ENCODE measurements at regions not wholly inside any gene's neighbourhood (a gene's known extent, or its start where the extent isn't known, plus 50 kb on each side); places are given as distances from the start of the nearest gene placed in this dataset.

DNA sequence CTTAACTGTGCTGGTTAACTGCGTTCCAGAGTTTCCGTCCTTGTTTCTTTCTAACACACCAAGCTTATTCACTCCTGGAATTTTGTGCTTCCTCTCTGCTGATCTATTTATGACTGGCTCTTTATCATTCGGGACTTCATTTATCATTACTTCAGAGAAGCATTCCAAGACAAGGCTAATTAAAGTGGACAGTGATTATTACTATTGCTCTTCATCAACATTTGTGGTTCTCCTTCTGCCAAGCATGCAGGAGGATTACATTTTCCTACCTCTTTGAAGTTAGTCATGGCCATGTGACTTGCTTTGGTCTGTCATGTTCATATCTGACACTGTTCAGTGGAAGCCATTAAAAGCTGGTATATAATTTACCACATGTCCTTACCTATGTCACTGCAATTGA lies 172.4 kb upstream of the AGR3 start:
- DNase-seq, result no peak

DNA sequence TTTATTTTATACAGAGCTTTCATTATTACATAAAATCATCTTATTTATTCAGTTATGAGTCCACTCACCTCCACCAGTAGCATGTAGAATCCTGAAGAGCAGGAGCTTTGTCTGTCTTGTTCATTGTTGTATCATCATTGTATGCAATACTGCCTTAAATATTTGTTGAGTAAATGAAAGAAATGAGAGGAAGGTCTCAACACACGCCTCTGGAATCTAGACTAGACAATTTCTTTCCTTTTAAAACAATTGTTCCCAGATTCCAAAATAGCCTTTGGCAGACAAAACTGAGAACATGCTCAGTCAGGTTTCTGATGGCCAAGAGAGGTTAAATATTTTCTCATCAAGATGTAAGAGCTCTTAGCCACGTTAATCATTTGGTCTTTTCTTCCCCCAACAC lies 173.1 kb upstream of the AGR3 start:
- no peak for DNase-seq

DNA sequence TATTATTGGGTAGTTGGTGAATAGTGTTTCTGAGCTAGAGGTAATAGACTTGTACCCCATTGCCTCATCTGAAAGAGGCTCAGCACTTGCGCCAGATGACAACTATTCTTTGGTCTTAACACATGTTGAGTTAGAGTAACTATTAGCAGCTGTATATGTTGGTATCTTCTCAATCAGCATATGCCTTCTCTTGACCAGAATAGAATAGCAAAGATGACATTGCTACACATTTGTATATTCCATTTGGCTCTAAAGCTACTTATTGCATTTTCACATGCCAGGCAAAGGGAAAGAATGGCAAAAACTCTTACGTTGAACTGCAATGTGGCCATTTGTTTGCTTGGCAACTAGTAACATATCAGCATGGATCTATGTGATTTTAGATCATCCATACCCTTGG lies 173.8 kb upstream of the AGR3 start:
- no peak for DNase-seq

DNA sequence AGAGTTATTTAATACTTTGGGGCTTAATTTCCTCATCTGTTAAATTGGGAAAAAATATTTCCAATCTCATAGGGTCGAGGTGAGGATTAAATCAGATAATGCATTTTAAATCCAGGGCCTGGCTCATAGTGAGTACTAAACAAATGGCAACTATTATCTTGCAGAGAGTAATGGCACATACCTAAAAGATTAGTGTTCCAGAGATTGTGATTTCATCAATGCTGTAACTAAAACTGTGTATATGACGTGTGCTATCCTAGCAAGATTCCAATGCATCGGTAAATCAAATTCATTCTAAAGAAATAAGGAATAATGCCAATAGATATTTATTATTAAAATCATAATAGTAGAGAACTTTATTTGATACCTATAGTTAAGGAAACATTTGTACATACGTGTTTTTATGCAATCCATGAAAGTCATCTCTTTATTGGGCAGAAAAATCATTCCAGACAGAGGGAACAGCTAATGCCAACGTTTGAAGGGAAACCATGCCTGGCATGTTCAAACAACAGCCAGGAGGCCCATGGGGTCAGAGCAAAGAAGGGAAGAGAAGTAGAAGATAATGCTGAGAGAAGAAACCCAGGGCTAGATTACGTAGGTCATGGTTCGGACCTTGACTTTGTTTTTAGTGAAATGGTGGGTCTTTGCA lies 174.8 kb upstream of the AGR3 start:
- no peak for DNase-seq

DNA sequence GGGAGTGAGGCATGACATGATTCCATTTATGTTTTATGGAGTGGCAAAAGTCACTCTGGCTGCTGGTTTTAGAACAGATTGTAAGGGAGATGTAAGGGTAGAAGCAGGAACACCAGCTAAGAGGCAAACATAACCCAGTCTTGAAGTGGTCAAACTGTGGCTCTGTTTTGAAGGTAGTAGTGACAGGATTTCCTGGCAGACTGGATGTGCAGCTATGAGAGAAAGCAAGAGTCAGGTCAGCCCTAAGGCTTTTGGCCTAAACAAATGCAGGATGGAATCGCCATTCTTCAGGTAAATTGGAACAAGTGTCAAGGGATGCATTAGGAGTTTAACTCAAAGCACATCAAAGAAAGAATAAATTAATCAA lies 175.3 kb upstream of the AGR3 start:
- no peak for DNase-seq

DNA sequence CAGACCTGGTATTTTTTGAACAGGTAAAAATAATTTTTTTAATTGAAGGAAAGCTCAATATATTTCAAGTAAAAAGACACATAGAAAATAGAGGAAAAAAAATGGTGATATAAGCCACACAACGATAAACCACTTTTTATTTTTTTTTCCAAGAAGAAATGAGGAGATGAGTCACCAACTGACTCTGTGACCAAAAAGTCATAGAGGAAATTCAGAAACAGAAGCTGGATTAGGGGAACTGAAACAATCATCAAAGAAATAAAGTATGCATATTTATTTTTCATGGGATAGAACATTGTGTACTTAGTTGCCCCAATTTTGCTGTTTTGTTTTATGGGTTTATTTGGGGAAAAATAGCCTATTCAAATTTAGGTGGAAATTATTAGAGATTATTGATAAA lies 176.8 kb upstream of the AGR3 start:
- peak; percentile 55 for DNase-seq

DNA sequence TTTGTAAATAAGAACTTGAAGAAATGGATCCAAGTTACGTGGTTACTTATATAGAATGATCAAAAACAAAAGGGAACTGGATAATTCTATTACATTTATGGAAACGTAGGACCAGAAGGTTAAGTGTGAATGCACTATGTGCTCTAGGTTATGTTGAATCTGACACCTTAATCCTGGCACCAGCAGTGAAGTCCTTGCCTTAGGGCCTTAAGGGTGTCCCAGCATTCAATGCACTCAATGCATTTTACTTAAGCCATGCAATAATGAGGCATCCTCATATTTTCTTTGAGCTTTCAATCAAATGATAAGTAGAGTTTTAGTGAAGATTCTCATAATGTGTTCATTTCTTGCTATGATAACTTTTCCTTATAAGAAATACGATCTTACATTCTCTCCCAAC lies 178.3 kb upstream of the AGR3 start:
- DNase-seq, result no peak

DNA sequence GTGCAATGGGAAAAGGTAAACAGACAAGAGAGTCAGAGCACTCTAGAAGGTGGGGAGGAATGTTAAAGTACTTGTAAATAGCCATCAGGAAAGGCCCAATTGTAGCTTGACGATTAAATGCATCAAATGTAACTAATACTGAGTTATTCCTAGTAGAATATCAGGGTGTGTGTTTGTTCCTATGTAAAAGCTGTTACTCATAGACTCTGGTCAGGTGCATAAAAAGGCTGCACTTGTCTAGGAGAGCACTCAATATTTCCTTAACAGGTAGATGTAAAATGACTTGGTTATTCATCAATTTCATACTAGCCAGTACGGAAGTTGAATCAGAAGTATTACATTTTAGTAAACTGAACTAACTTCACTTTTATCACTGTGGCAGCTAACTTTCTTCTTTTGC lies 179.7 kb upstream of the AGR3 start:
- no peak for DNase-seq

DNA sequence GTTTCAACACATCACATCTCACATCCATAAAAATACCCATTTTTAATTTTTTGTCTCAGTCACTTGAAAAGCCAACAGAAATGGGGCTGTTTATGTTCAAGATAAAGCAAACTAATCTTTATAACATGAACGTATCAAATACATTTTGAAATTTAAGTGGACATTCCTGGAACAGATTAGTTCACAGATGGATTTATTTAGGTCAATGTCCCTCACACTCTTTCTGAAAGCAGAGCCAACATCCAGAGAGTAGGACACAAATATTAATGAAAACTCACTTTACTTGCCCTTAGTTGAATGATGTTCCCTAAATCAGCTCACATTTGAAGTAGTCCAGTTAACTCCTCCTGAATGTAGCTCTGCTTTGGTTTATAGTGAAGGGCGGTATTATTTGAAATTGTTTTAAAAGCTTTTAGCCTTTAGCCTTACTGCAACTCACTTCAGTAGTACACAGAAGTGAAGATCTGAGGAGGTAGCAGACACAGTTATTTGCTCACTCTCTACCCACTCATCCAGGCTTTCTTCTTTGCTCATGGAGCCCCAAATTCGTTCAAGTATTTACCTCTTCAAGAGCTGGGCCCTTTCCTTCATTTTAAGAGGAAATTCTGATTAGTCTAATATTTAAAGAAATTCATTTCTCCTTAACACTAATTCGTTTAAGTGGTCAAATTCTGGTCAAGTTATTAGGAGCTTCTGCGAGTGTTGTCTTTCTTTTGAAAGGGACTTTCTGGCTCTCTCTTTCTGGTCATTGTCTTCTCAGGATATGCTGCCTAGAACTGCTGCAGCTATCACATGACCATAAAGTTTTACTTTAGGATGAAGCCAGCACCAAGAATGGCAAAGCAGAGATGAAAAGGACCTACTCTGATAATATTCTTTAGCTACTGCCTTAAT lies 180.6 kb upstream of the AGR3 start:
- no peak for DNase-seq

DNA sequence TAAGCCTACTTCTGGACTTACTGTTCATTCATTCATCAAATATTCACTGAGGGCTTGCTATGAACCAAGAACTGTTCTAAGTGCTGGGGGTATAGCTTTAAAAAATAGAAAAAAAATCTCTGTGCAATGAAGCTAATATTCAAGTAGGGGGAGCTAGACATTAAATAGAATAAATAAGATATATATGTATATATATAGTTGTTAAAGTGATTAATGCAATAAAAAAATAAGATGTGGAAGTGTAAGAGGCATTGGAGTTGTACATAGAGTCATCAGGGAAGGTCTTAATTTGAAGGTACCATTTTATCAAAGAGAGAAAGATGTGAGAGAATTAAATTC lies 181.2 kb upstream of the AGR3 start:
- no peak for DNase-seq

DNA sequence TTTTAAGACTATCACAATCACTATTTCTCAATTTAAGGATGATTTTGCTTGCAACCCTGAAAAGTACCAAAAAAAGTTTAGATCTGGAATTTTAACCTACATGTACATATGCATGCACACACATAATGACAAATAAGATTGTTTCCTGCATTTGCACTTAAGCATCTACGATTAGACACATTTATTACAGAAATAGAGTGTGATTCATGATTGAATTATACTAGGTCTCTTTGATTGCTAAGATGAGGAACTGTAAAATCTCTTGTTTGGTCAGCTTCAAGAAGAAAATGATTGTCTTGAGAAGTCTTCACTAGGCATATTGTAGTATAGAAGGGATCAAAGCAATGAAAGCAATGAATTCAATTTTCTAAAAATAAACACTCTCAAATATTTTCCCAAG lies 185.9 kb upstream of the AGR3 start:
- DNase-seq, result no peak

DNA sequence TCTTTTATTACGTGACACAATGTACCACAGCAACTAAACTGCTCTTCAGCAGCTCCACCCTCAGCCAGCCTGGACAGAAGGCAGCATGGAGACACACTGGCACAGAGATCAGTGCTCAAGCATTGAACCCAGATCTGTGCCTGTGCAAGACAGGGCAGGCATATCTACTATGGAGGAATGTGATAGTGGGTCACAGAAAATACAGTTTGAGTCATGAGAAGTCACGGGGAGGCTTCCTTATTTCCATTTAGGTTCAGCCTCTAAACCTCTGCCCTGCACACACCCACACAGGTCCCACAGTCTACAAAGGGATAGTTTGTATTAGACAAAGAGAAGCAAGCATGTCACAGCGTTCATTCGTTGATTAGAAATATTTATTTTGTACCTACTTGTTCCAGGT lies 187.4 kb upstream of the AGR3 start:
- no peak for DNase-seq

DNA sequence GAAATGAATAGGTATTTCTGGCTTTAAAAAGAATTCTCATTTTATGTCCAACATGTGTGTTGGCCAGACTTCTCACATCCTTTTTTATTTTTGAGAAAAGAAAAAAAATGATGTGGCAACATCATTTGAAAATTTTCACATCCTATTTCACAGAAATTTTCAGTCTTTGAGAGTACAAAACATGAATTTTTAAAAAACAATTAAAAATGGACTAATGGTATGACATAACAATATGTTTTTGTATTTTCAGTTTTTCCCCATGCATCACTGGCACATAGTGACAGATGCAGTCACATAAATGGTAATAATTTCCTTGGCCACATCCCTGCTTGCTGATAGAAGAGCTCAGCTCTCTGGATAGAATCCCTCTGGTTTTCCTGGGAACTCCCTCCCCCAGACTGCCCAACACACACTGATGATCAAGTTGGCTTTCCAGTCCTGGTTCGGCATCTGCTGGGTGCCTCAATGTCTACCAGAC lies 188.5 kb upstream of the AGR3 start:
- no peak for DNase-seq

DNA sequence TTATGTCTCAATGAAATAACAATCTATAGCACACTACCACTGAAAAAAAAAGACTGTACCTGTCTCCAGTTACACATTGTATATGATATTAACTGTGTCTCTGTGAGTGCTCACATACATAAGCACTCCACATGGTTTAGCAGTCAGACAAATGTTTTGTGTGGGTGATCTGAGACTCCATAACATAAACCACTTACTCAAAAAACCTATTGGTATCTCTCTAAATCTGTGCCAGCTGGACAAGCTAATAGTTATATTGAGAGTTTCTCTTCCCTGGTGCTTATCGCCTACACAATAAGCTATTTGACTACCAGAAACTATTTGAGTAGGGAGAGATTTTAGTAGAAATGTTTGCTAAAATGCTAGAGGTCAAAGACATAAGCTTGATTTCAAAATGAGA lies 190.1 kb upstream of the AGR3 start:
- no peak for DNase-seq

DNA sequence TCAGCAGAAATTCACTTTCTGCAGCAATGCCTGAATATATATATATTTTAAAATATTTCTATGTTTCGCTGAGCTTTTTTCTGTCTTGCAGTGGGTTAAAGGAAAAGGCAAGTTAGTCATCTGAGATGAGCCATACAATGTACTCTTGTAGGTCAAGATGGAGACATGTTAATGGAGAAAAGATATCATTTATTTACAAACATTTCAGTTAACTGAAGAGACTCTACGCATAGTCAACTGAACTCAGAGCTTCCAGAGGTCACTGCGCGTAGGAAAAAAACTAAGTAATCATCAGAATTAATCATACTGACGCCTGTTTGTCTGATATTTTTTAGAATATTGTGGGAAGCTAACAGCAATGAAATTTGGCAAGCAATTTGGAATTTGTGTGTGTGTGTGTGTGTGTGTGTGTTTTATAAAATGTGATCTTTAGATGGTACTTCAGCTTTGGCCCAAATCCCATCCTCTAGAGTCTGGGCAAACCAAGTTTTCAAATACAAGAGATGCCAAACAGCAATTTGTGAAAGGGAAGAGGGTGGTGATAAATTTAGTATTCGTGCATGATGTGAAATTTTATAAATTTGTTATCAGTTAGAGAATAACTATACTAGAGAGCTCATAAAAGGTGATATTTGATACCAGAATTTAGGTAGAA lies 193.9 kb upstream of the AGR3 start:
- DNase-seq, result no peak

DNA sequence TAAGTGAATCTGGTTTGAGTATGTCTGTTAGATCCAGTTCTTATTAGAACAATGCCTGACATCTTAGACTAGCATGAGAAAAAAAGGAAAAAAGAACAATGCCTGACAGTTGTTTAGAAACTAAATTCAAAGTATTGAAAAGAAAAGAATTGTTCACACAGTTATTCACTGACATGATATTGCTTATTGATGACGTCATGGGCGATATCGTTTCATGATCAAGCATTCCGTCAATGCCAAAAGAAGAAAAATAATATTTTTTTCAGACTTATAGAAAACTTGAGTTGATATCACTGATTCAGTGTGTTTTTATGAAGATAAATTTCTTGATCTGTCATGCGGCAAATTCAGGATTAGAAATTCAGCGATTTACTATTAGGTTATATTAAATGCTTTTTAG lies 196.5 kb upstream of the AGR3 start:
- DNase-seq, result no peak

DNA sequence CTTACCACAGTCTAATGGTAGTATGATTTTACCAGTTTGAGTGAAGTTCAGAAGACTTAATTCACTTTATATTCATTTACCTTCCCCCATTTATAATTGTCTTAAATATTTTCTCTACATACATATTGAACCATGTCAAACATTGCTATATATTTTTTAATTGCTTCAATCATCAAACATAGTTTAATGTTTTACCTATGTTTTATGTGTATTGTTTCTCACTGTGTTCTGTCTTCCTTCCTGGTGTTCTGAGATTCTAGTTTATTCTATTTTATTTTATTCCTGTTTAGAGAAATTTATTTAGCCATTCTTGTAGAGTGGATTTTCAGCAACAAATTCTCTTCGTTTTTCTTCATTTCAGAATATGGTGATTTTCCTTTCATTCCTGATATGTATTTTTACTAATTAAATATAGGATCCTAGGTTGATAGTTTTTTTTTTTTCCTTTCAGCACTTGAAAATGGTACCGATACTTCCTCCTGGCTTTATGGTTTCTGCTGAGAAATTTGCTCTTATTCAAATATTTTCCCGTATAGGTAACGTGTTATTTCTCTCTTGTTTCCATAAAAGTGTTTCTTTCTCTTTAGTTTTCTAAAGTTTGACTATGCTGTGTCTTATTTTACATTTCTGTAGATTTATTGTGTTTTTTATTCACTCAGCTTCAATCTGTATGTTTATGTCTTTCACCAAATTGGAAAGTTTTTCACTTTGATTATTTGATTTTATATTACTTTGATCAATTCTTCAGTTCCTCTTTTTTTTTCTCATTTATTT lies 201.8 kb upstream of the AGR3 start:
- no peak for DNase-seq

DNA sequence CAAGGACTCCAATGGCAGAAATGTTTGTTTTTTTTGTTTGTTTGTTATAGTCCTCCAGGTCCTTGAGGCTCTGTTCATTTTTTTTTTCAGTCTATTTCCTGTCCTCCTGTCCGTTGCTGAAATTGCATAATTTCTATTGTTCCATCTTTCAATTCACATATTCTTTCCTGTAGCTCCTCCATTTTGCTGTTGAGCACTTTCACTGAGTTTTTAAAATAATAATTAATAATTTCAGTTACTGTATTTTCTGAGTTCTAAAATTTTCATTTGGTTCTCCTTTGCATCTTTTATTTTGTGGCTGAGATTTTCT lies 202.3 kb upstream of the AGR3 start:
- no peak for DNase-seq

DNA sequence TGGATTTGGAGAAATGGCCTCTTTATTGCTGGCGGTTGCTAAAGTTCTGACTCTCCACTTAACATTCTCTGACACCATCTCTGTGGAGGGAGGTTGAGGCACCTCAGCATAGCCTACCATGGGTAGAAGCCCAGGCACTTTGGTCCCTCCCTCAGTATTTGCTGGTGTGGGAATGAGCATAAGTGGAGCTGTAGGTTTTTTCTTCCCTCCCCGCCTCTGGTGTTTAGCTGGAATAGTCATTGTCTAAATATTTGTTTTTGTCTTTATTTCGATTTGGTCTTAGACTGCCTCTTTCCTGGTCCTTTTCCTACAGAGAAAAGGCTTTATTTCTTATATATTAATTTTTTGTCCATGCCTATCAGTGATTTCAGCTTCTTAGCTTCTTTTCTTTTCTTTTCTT lies 203.4 kb upstream of the AGR3 start:
- DNase-seq, result no peak

DNA sequence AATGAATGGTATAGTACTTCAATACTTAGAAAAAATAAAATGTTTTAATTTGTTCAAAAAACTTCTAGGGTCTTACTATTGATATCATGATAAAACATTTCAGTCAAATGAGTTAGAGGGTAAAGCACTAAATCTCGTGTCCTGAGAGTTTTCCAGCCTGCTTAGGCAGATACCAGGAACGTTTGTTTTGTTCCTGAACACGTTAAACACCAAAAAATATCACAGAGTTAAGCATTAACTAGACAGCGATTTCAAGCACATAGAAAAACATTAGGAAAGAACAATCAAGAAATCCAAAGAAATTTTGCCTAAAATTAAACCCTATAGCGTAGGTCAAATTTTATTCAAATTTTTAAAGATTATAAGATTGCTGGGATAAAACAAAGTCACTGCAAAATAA lies 204.6 kb upstream of the AGR3 start:
- no peak for DNase-seq

DNA sequence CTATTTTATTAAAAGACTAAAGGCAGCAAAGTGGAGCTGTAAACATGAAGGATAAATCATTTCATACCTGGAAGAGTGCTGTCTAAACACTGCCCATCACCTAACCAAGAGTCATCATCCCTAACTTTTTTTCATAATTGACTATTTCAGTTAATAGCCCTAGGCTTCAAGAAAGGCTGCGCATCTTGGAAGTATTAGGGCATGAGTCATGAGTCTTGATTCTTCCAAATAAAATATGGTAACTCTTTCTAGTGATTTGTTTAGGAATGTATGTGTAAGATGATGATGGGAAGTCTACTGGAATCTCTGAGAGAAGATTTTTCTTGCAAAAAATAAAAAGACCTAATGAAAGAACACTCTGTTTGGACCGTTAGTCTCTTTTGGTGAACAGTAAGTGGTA lies 207.7 kb upstream of the AHR start:
- no peak for DNase-seq

DNA sequence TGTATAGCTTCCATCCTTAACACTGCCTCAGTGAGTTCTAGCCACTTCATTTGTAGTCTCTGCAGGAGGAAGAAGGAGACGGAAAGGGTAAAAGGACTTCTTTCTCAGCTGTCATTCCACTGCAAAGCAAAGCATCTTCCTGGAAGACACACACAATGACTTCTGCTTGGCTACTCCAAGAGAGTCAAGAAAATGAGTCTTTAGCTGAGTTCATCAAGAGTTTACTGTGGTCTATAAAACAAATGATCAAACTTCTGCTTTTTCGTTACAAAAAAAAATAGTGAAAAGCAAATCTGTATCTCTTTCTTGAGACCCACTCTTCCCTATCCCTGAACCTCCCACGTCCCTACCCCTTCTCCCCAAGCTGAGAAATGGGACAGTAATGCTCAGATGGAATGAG lies 205.0 kb upstream of the AHR start:
- no peak for DNase-seq

DNA sequence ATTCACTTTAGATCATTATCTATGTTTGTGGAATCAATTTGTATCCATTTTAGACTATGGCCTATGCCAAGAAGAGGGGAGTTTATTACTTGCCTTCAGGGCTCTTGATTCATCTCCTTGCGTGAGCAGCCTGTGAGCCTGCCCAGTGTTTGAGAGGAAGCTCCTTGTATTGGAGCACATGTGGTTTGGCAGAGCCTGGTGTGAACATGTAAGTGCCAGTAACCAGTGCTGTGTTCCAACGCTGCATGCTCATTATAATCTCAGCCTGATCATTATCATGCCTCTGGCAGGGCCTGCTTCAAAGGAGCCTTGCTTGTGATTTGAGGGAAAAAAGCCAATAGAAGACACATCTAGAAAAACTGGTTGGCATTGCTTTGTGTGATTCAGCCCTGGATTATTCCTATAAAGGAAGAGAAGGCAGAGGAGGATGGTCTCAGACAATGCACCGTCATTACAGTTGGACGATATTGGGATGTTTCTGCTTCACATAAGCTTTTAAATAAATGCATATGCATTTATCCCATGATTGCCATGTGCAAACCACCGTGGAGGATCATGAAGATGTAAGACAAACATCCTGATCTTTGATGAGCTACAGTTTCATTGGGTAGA lies 203.4 kb upstream of the AHR start:
- DNase-seq, result no peak

Measured in activated CD4-positive, alpha-beta T cell treated with anti-CD3 and anti-CD28 coated beads, Interleukin-10, Interleukin-2, amounts not matched to agents 100 ng/mL and 50 ng/mL, durations not matched to agents 16 hours and 8 hours (primary cell).